Middle frontal gyrus (tissue), 1 donor: ENCODE measurements at regions not wholly inside any gene's neighbourhood (a gene's known extent, or its start where the extent isn't known, plus 50 kb on each side); places are given as distances from the start of the nearest gene placed in this dataset.

Experiments used
- DNase-seq: peaks from one replicate; pipeline ENCODE4 v3.0.0-alpha.2; 2015; ENCODE audit warnings: low spot score; ENCODE audit errors: extremely low spot score

- peak; percentile 74 for DNase-seq
Measured at GRCh38 chr5:74294231-74294705, 346.3 kb downstream of the ENC1 start.

- no peak for DNase-seq
Measured at GRCh38 chr5:74293182-74293581, 347.3 kb downstream of the ENC1 start.

GRCh38 chr5:74290634-74291241, 349.8 kb downstream of the ENC1 start:
- no peak for DNase-seq

GRCh38 chr5:74289691-74290090, 350.8 kb downstream of the ENC1 start:
- no peak for DNase-seq

- DNase-seq, result no peak
Measured at GRCh38 chr5:74289238-74289637, 351.3 kb downstream of the ENC1 start.

- DNase-seq, result no peak
Measured at GRCh38 chr5:74288448-74289108, 351.9 kb downstream of the ENC1 start.

- no peak for DNase-seq
Measured at GRCh38 chr5:74288038-74288437, 352.5 kb downstream of the ENC1 start.

GRCh38 chr5:74286734-74287695, 353.5 kb downstream of the ENC1 start:
- no peak for DNase-seq

GRCh38 chr5:74285675-74286280, 354.8 kb downstream of the ENC1 start:
- DNase-seq, result no peak

GRCh38 chr5:74282490-74282889, 358.0 kb downstream of the ENC1 start:
- DNase-seq, result no peak

- no peak for DNase-seq
Measured at GRCh38 chr5:74281166-74281565, 359.4 kb downstream of the ENC1 start.

- DNase-seq, result no peak
Measured at GRCh38 chr5:74280306-74280705, 360.2 kb downstream of the ENC1 start.

- no peak for DNase-seq
Measured at GRCh38 chr5:74279244-74279643, 361.3 kb downstream of the ENC1 start.

GRCh38 chr5:74277418-74277817, 363.1 kb downstream of the ENC1 start:
- DNase-seq, result no peak

- DNase-seq, result no peak
Measured at GRCh38 chr5:74275171-74275992, 365.1 kb downstream of the ENC1 start.

GRCh38 chr5:74274326-74274725, 366.2 kb downstream of the ENC1 start:
- no peak for DNase-seq

- DNase-seq, result no peak
Measured at GRCh38 chr5:74272831-74273451, 367.6 kb downstream of the ENC1 start.

- DNase-seq, result no peak
Measured at GRCh38 chr5:74272024-74272775, 368.3 kb downstream of the ENC1 start.

GRCh38 chr5:74268297-74268696, 372.2 kb downstream of the ENC1 start:
- DNase-seq, result no peak

GRCh38 chr5:74266836-74267235, 373.7 kb downstream of the ENC1 start:
- no peak for DNase-seq
